ENCODE measurements at regions not wholly inside any gene's neighbourhood (a gene's known extent, or its start where the extent isn't known, plus 50 kb on each side); places are given as distances from the start of the nearest gene placed in this dataset.
"Not testable (repeated sequence)": the region's sequence is repeated elsewhere in the genome, so short reads cannot be mapped to it uniquely, and the experiment has no call there.

DNA sequence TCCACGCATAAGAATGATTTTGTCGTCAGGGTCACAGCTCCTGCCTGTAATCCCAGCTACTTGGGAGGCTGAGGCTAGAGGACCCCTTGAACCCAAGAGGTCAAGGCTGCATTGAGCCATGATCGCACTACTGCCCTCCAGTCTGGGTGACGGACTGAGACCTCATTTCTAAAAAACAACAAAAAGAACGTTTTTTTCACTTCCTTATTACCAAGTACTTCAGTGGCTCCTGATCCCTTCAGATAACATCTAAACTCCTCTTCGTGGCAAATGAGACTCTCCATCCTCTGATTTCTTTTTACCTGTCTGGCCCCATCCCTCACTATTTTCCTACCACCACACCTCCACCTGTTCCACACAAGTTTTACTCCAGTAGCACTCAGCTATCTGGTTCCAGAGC lies 105.4 kb upstream of the TLK1 start:
- TF ChIP-seq, protein P1, sequence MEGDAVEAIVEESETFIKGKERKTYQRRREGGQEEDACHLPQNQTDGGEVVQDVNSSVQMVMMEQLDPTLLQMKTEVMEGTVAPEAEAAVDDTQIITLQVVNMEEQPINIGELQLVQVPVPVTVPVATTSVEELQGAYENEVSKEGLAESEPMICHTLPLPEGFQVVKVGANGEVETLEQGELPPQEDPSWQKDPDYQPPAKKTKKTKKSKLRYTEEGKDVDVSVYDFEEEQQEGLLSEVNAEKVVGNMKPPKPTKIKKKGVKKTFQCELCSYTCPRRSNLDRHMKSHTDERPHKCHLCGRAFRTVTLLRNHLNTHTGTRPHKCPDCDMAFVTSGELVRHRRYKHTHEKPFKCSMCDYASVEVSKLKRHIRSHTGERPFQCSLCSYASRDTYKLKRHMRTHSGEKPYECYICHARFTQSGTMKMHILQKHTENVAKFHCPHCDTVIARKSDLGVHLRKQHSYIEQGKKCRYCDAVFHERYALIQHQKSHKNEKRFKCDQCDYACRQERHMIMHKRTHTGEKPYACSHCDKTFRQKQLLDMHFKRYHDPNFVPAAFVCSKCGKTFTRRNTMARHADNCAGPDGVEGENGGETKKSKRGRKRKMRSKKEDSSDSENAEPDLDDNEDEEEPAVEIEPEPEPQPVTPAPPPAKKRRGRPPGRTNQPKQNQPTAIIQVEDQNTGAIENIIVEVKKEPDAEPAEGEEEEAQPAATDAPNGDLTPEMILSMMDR (IDR thresholded peaks at IDR 0.05; ENCODE audit: insufficient read depth, low read length, missing control alignments), result no peak
- POLR2A ChIA-PET, result no interaction called here
- no peak for DNase-seq (ENCODE audit: low read depth, low spot score)
- H3K4me3 ChIP-seq (ENCODE audit: low read depth, low read length), result no peak overlapping the region
- CTCF ChIA-PET, result no interaction called here

DNA sequence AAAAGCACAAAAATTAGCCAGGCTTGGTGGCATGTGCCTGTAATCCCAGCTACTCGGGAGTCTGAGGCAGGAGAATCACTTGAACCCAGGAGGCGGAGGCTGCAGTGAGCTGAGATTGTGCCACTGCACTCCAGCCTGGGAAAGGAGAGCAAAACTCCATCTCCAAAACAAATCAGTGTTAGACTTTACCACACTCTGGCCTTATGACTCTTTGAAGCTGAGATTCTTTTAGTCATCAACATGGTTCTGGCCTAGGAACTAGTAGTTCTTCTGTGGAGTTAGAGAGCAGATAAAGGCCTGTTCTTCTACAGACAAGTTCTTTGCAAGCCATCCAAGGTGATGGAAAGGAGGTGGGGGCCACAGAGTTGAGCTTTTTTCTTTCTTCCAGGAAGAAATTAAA lies 100.8 kb upstream of the TLK1 start:
- H3K4me3 ChIP-seq (ENCODE audit: low read depth, low read length); CTCF ChIA-PET; POLR2A ChIA-PET; DNase-seq (ENCODE audit: low read depth, low spot score): not testable (repeated sequence)

DNA sequence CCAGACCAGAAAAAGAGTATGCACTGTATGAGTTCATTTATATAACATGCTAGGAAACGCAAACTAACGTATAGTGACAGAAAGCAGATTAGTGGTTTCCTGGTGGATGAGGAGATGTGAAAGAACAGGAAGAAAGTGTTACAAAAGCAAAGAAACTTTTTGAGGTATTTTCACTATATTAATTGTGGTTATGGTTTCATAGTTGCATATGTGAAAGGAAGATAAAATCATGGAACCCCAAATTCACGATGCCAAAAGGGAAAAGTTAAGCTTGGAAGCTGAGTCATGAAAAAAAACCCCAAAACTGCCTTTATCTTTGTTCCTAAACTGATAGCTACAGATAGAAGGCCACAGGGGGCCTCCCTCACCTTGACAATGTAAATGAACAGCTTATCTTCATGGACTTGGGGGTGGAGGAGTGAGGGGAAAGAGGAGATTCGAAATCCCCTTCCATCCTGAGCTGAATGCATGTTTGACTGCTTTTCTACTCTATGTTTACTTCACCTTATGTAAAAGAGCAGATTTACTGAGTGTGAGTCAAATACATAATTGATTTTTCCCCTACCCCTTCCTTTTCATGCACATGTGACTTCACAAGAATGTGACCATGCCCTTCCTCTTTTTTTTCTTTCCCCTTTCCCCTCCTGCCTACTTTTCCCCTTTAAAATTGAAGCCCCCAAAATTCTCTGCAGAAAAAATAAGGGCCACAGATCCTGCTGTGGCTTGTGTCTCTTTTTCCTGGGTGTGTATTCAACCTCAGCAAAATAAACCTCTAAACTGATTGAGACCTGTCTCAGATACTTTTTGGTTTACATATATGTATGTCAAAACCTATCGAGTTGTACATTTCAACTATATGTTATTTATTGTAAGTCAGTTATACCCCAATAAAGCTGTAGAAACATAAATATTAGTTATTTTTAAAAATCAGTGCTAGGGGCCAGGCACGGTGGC lies 100.1 kb upstream of the TLK1 start:
- no peak for DNase-seq (ENCODE audit: low read depth, low spot score)
- CTCF ChIA-PET, result no interaction called here
- POLR2A ChIA-PET, result no interaction called here
- no peak overlapping the region for H3K4me3 ChIP-seq (ENCODE audit: low read depth, low read length)
- TF ChIP-seq, protein P1 (IDR thresholded peaks at IDR 0.05; ENCODE audit: insufficient read depth, low read length, missing control alignments), result no peak

DNA sequence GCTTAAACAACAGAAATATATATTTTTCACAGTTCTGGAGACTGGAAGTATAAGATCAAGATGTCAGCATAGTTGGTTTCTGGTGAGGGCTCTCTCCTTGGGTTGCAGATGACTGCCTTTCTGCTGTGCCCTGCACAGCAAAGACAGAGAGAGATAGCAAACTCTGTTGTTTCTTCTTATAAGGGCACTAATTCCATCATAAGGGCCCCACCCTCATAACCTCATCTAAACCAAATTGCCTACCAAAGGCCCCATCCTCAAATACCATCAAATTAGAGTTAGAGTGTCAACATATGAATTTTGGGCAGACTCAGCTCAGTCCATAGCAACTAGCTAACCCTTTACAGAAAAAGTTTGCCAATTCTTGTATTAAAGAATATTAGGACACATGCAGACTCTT lies 94.0 kb upstream of the TLK1 start:
- CTCF ChIA-PET, result interaction anchor here (1.2 kb wide), 1 partner anchor 106 kb away, joined by 3 read pairs; no protein-coding TSS in a partner anchor
- no peak overlapping the region for H3K4me3 ChIP-seq (ENCODE audit: low read depth, low read length)
- DNase-seq (ENCODE audit: low read depth, low spot score), result no peak
- TF ChIP-seq, protein P1 (IDR thresholded peaks at IDR 0.05; ENCODE audit: insufficient read depth, low read length, missing control alignments), result no peak
- POLR2A ChIA-PET, result no interaction called here

DNA sequence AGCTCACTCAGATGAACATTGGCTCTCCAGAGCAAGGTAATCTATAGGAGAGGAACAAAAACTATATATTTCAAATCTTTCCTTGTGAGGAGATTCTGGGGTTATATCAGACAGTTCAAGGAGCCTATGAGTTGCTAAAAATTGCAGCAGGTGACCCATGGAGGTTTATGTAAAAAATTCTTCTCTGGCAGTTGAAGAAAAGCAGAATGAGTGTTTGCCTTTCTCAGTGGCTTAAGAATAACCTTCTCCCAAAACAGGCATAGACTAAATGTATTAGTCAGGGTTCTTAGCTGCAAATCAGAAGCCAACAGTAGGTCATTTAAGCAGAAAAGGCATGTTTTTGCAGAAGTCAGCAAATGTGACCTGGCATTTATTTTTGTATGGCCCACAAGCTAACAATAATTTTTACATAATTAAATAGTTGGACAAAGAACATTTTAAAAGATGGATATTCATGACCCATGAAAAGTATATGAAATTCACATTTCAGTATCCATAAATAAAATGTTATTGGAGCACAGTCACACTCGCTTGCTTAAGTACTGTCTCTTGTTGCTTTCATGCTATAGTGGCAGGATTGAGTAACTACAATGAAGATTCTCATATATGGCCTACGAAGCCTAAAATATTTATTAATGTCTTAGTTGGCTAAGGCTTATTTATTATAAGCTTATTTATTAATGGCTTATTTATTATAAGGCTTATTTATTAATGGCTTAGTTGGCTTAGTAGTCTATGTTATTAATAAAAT lies 93.4 kb upstream of the TLK1 start:
- TF ChIP-seq, protein P1 (IDR thresholded peaks at IDR 0.05; ENCODE audit: insufficient read depth, low read length, missing control alignments), result no peak
- ChIA-PET CTCF (interaction anchor here (1.2 kb wide), 1 partner anchor 107 kb away, joined by 3 read pairs; no protein-coding TSS in a partner anchor), POLR2A (no interaction called here)
- no peak for DNase-seq (ENCODE audit: low read depth, low spot score)
- no peak overlapping the region for H3K4me3 ChIP-seq (ENCODE audit: low read depth, low read length)

DNA sequence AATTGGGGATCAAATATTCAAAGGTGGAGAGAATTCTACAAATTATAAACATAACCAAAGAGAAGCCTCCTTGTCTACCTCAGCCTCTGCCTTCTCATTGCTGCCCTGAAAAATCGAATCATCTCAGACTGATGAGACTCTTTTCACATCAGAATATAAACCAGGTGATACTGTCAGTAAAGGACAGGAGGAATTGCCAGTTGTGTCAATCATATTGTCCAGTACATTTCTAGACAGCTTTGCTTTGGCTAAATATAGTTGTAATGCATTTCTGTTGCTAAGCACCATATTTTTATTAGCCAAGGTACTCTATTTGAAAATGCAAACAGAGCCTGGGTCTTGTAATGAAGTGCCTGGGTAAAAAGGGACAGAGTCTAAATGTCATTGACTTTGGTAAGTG lies 92.6 kb upstream of the TLK1 start:
- TF ChIP-seq, protein P1 (IDR thresholded peaks at IDR 0.05; ENCODE audit: insufficient read depth, low read length, missing control alignments), result no peak
- no peak for DNase-seq (ENCODE audit: low read depth, low spot score)
- ChIA-PET POLR2A (no interaction called here), CTCF (interaction anchor here (1.1 kb wide), 1 partner anchor 163 kb away, joined by 4 read pairs; no protein-coding TSS in a partner anchor)
- H3K4me3 ChIP-seq (ENCODE audit: low read depth, low read length), result no peak overlapping the region

Measured in AG04449 (cell line).